GM12878 (cell line): ENCODE measurements at regions not wholly inside any gene's neighbourhood (a gene's known extent, or its start where the extent isn't known, plus 50 kb on each side); places are given as distances from the start of the nearest gene placed in this dataset.

Experiments
- ATAC-seq: fragments of 200-7000 bp; cut with Tn5 transposase; 3 replicates; pipeline ENCODE4 v1.9.1; 2020; ENCODE audit warnings: mild to moderate bottlenecking, moderate library complexity
- BruUV-seq: library from RNA; stranded (reverse); fragments of 400-500 nt; replicated peaks from 2 replicates; lab custom pipeline; 2021; lab: Mats Ljungman, UMichigan
- CTCF ChIA-PET: fragments of 300-600 bp; sonication (Branson Sonifier 250); formaldehyde crosslinking; extraction: SDS; loops from one replicate; lab custom pipeline; 2021; ENCODE audit warnings: inconsistent platforms; lab: Yijun Ruan, JAX
- POLR2A ChIA-PET: fragments of 350-600 bp; formaldehyde crosslinking; extraction: SDS; loops from one replicate; lab custom pipeline; 2021; ENCODE audit warnings: inconsistent platforms; lab: Charles Lee
- RAD21 ChIA-PET: fragments of 300-600 bp; sonication (Branson Sonifier 250); formaldehyde crosslinking; loops from one replicate; lab custom pipeline; 2023; ENCODE audit warnings: antibody characterized with exemption; ENCODE audit not compliant: unreplicated experiment; lab: Charles Lee
- SMC1A ChIA-PET: fragments of 300-600 bp; sonication (Branson Sonifier 250); formaldehyde crosslinking; loops from one replicate; lab custom pipeline; 2023; ENCODE audit not compliant: unreplicated experiment, uncharacterized antibody; lab: Charles Lee
- DNase-seq: peaks from one replicate; pipeline ENCODE4 v3.0.0-alpha.2; 2011; ENCODE audit warnings: low read depth, low spot score
- FAIRE-seq: peaks from 3 replicates; lab custom pipeline; 2011; peaks lifted over from hg19 to GRCh38; lab: Jason Lieb, UNC
- H2AFZ ChIP-seq: 2 replicates; pipeline ENCODE4 v1.6.0; 2011; ENCODE audit warnings: low read depth, low read length, control low read depth; ENCODE audit not compliant: control insufficient read depth
- H3K27ac ChIP-seq: 2 replicates; pipeline ENCODE4 v1.5.1; 2011; ENCODE audit warnings: control low read depth; ENCODE audit not compliant: control insufficient read depth, insufficient read depth
- H3K27me3 ChIP-seq, 2 experiments: replicated peaks in 1 of 2; 2 replicates each; pipeline versions ENCODE4 v1.6.0 to v1.6.1; 2011; ENCODE audit warnings: low read length in 1 of 2; ENCODE audit not compliant: control insufficient read depth in 2 of 2, insufficient read depth in 2 of 2
- H3K36me3 ChIP-seq, 2 experiments: 2 replicates each; pipeline ENCODE4 v1.5.1; 2011; ENCODE audit warnings: low read length in 1 of 2; ENCODE audit not compliant: control insufficient read depth in 2 of 2, insufficient read depth in 2 of 2
- H3K4me1 ChIP-seq: 2 replicates; pipeline ENCODE4 v1.6.1; 2011; ENCODE audit warnings: mild to moderate bottlenecking, low read length, moderate library complexity, mixed read lengths; ENCODE audit not compliant: control insufficient read depth, insufficient read depth
- H3K4me2 ChIP-seq: 2 replicates; pipeline ENCODE4 v1.6.0; 2011; ENCODE audit warnings: control low read depth; ENCODE audit not compliant: control insufficient read depth, insufficient read depth
- H3K4me3 ChIP-seq: fragments of 200-600 bp; sonication (generic); 2 replicates; pipeline ENCODE4 v1.5.1; 2016
- H3K79me2 ChIP-seq: 2 replicates; pipeline ENCODE4 v1.6.0; 2011; ENCODE audit warnings: low read length; ENCODE audit not compliant: control insufficient read depth, insufficient read depth
- H3K9ac ChIP-seq: 2 replicates; pipeline ENCODE4 v1.8.0; 2011; ENCODE audit warnings: low read length, control low read depth, mixed read lengths; ENCODE audit not compliant: control insufficient read depth, insufficient read depth
- H3K9me3 ChIP-seq: replicated peaks from 3 replicates; pipeline ENCODE4 v1.5.1; 2011; ENCODE audit warnings: mild to moderate bottlenecking, low read length; ENCODE audit not compliant: control insufficient read depth, insufficient read depth
- H4K20me1 ChIP-seq: 2 replicates; pipeline ENCODE4 v1.6.0; 2011; ENCODE audit not compliant: control insufficient read depth, insufficient read depth
- BCL11A ChIP-seq: IDR thresholded peaks from 2 replicates; pipeline ENCODE4 v1.6.1; 2011; ENCODE audit warnings: low read depth, low read length
- BHLHE40 ChIP-seq, 2 experiments: fragments of 450-650 bp in 1 of 2; IDR thresholded peaks; 2 replicates each; pipeline ENCODE4 v1.6.1; 2011 to 2017; ENCODE audit warnings: low read depth in 2 of 2, borderline replicate concordance in 1 of 2, improper control_type of control experiment in 1 of 2, low read length in 1 of 2, mild to moderate bottlenecking in 1 of 2
- EZH2 ChIP-seq: IDR thresholded peaks from 2 replicates; pipeline ENCODE4 v1.6.1; 2012; ENCODE audit warnings: low read depth, mild to moderate bottlenecking, control low read depth, inconsistent platforms, low read length, borderline replicate concordance; ENCODE audit not compliant: control insufficient read depth
- IKZF2 ChIP-seq, 2 experiments: fragments of 450-650 bp; IDR thresholded peaks; 2 replicates each; pipeline ENCODE4 v1.6.1; 2017; ENCODE audit warnings: mild to moderate bottlenecking in 2 of 2, moderate library complexity in 2 of 2
- MTA3 ChIP-seq: IDR thresholded peaks from 2 replicates; pipeline ENCODE4 v1.6.1; 2012; ENCODE audit warnings: low read length, inconsistent platforms, borderline replicate concordance
- SIN3A ChIP-seq: IDR thresholded peaks from 2 replicates; pipeline ENCODE4 v1.6.1; 2012; ENCODE audit warnings: low read depth, low read length, improper control_type of control experiment
- TCF3 ChIP-seq: IDR thresholded peaks from 2 replicates; pipeline ENCODE4 v1.6.1; 2012; ENCODE audit warnings: low read depth, mild to moderate bottlenecking, low read length, borderline replicate concordance; ENCODE audit not compliant: insufficient read depth
- ZNF24 ChIP-seq: fragments of 450-650 bp; IDR thresholded peaks from 2 replicates; pipeline ENCODE4 v1.6.1; 2017; ENCODE audit warnings: antibody characterized with exemption, mild to moderate bottlenecking
- WGBS: methylation state at CpG from one replicate; pipeline ENCODE4 v1.1.6; 2016; ENCODE audit warnings: low lambda C conversion rate; ENCODE audit not compliant: insufficient replicate concordance, insufficient coverage; ENCODE audit errors: missing lambda C conversion rate; 5-methylcytosine and 5-hydroxymethylcytosine counted together
- in situ Hi-C: fragments of 300-500 bp; cut with MboI; formaldehyde crosslinking; loops from 9 replicates; pipeline ENCODE4 v1.14.3; 2018; ENCODE audit warnings: mixed read lengths
- intact Hi-C: fragments of 100-400 bp; cut with micrococcal nuclease; formaldehyde crosslinking; loops from one replicate; pipeline ENCODE4 v1.14.2; 2022; ENCODE audit not compliant: unreplicated experiment
- TF ChIP-seq, protein P1 (sequence below): fragments of 450-650 bp; formaldehyde crosslinking; IDR thresholded peaks from 2 replicates; pipeline ENCODE4 v1.4.0; 2020; ENCODE audit warnings: mild to moderate bottlenecking, moderate library complexity
- TF ChIP-seq, protein P2 (sequence below): fragments of 450-650 bp; IDR thresholded peaks from 2 replicates; pipeline ENCODE4 v1.6.1; 2017; ENCODE audit warnings: mild to moderate bottlenecking, moderate library complexity

DNA sequence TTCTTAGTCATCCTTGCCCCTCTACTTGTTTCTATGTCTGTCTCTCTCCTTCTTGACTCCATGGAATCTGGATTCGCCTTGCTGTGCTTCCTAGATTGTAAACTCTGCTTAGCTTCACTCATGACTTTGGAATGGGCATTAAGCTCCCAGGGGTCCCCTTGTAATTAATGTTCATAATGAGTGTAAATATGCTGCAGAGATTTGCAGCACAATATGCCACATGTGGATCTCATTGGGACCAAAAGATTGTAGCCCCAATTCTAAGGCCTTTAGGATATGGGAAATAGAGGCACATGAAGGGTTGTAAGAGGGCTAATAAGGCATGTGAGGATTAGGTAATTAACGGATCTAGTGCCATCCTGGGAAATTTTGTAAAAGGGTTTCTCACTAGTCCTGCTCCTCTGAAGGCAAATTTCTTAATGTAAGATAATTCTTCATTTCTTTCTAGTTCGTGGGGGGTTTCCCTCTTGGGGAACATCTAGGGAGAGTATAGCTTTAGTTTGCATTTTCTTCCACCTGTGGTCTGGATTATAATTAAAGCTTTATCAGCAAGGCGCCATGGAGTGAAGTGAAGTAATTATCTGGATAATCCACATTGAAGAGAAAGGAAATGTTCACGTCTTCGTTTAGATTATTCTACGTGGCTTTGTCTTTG, 659.2 kb upstream of the PLXNA2 start:
- in situ Hi-C loops (no loop called here), intact Hi-C loops (no loop called here)
- ATAC-seq (no peak), FAIRE-seq (no peak), DNase-seq (no peak)
- no peaks in the 10 kb centered on the region for H3K27me3 ChIP-seq
- H4K20me1 ChIP-seq = no peaks in the 10 kb centered on the region
- ChIA-PET CTCF (no interaction called here), POLR2A (no interaction called here), RAD21 (no interaction called here), SMC1A (no interaction called here)
- no peak overlapping the region for H3K27ac ChIP-seq
- H3K4me1 ChIP-seq = no peaks in the 10 kb centered on the region
- 41% methylated on average over 7 of the region's 7 CpGs for WGBS
- no peak overlapping the region for H3K4me2 ChIP-seq
- H3K9ac ChIP-seq = no peak overlapping the region
- H3K9me3 ChIP-seq = no peaks in the 10 kb centered on the region
- H3K36me3 ChIP-seq = no peaks in the 10 kb centered on the region
- H3K4me3 ChIP-seq = no peak overlapping the region
- no TSS peak for BruUV-seq
- H2AFZ ChIP-seq = no peak overlapping the region
- no peaks in the 10 kb centered on the region for H3K79me2 ChIP-seq
- no peak for TF ChIP-seq BCL11A
- no peak for TF ChIP-seq SIN3A
- TF ChIP-seq BHLHE40 (IDR thresholded peaks at IDR 0.05; ENCODE audit: borderline replicate concordance in 1 of 2, low read depth in 2 of 2, low read length in 1 of 2) = no peak

DNA sequence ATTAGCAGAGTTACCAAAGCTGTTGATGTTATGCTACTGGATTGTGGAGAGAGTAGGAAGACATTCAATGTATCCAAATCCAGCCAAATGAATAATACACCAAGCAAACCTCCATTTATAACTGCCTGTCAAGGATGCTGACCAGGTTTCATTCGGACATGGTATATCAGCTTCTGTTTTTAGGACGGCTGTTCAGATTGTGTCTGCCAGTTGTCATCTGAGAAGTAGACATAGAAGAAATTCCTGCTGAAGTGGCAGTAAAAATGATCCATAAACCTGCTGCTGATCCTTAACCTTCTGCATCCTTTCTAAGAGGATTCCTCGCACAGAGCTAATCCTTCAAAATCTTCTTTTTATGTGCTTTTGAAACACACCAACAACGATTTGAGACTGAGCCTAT, 663.6 kb upstream of the PLXNA2 start:
- intact Hi-C loops (no loop called here), in situ Hi-C loops (no loop called here)
- FAIRE-seq (no peak), DNase-seq (no peak), ATAC-seq (no peak)
- Histone ChIP-seq H3K9ac (no peak overlapping the region), H4K20me1 (no peaks in the 10 kb centered on the region), H3K79me2 (no peaks in the 10 kb centered on the region), H2AFZ (no peak overlapping the region), H3K27me3 (no peaks in the 10 kb centered on the region), H3K36me3 (no peaks in the 10 kb centered on the region), H3K4me2 (no peak overlapping the region), H3K4me3 (no peak overlapping the region), H3K4me1 (no peaks in the 10 kb centered on the region), H3K9me3 (no peaks in the 10 kb centered on the region), H3K27ac (no peak overlapping the region)
- CTCF ChIA-PET = interaction anchor here (0.6 kb wide), 1 partner anchor 11 kb away, joined by 3 read pairs; no protein-coding TSS in a partner anchor
- RAD21 ChIA-PET = no interaction called here
- 13% methylated on average over 4 of the region's 4 CpGs for WGBS
- POLR2A ChIA-PET = no interaction called here
- BruUV-seq = no TSS peak
- SMC1A ChIA-PET = no interaction called here
- TF ChIP-seq MTA3 (no peak), TCF3 (no peak), IKZF2 (IDR thresholded peaks at IDR 0.05) (no peak), EZH2 (no peak), ZNF24 (no peak)
- TF ChIP-seq, protein P1, sequence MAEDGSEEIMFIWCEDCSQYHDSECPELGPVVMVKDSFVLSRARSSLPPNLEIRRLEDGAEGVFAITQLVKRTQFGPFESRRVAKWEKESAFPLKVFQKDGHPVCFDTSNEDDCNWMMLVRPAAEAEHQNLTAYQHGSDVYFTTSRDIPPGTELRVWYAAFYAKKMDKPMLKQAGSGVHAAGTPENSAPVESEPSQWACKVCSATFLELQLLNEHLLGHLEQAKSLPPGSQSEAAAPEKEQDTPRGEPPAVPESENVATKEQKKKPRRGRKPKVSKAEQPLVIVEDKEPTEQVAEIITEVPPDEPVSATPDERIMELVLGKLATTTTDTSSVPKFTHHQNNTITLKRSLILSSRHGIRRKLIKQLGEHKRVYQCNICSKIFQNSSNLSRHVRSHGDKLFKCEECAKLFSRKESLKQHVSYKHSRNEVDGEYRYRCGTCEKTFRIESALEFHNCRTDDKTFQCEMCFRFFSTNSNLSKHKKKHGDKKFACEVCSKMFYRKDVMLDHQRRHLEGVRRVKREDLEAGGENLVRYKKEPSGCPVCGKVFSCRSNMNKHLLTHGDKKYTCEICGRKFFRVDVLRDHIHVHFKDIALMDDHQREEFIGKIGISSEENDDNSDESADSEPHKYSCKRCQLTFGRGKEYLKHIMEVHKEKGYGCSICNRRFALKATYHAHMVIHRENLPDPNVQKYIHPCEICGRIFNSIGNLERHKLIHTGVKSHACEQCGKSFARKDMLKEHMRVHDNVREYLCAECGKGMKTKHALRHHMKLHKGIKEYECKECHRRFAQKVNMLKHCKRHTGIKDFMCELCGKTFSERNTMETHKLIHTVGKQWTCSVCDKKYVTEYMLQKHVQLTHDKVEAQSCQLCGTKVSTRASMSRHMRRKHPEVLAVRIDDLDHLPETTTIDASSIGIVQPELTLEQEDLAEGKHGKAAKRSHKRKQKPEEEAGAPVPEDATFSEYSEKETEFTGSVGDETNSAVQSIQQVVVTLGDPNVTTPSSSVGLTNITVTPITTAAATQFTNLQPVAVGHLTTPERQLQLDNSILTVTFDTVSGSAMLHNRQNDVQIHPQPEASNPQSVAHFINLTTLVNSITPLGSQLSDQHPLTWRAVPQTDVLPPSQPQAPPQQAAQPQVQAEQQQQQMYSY = no peak
- TF ChIP-seq, protein P2, sequence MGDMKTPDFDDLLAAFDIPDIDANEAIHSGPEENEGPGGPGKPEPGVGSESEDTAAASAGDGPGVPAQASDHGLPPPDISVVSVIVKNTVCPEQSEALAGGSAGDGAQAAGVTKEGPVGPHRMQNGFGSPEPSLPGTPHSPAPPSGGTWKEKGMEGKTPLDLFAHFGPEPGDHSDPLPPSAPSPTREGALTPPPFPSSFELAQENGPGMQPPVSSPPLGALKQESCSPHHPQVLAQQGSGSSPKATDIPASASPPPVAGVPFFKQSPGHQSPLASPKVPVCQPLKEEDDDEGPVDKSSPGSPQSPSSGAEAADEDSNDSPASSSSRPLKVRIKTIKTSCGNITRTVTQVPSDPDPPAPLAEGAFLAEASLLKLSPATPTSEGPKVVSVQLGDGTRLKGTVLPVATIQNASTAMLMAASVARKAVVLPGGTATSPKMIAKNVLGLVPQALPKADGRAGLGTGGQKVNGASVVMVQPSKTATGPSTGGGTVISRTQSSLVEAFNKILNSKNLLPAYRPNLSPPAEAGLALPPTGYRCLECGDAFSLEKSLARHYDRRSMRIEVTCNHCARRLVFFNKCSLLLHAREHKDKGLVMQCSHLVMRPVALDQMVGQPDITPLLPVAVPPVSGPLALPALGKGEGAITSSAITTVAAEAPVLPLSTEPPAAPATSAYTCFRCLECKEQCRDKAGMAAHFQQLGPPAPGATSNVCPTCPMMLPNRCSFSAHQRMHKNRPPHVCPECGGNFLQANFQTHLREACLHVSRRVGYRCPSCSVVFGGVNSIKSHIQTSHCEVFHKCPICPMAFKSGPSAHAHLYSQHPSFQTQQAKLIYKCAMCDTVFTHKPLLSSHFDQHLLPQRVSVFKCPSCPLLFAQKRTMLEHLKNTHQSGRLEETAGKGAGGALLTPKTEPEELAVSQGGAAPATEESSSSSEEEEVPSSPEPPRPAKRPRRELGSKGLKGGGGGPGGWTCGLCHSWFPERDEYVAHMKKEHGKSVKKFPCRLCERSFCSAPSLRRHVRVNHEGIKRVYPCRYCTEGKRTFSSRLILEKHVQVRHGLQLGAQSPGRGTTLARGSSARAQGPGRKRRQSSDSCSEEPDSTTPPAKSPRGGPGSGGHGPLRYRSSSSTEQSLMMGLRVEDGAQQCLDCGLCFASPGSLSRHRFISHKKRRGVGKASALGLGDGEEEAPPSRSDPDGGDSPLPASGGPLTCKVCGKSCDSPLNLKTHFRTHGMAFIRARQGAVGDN = no peak
